OCI-LY7 (cell line): ENCODE measurements at regions not wholly inside any gene's neighbourhood (a gene's known extent, or its start where the extent isn't known, plus 50 kb on each side); places are given as distances from the start of the nearest gene placed in this dataset.

Source experiments
- CTCF ChIP-seq: fragments of 200-600 bp; sonication (generic); conservative IDR thresholded peaks from 2 replicates; pipeline ENCODE4 v1.5.1; 2014; ENCODE audit warnings: mild to moderate bottlenecking, antibody characterized with exemption, low read length, moderate library complexity, mixed read lengths
- EZH2phosphoT487 ChIP-seq: fragments of 200-600 bp; sonication (generic); IDR thresholded peaks from 2 replicates; pipeline ENCODE4 v1.6.1; 2018; ENCODE audit warnings: low read depth, borderline replicate concordance, mild to moderate bottlenecking, mixed run types, antibody characterized with exemption, low read length, moderate library complexity, mixed read lengths

GRCh38 chr3:115553796-115554486 is 69.4 kb upstream of the GAP43 start:
- TF ChIP-seq CTCF (no peak), EZH2phosphoT487 (no peak)
